ENCODE measurements at regions not wholly inside any gene's neighbourhood (a gene's known extent, or its start where the extent isn't known, plus 50 kb on each side); places are given as distances from the start of the nearest gene placed in this dataset.
"Not testable (repeated sequence)": the region's sequence is repeated elsewhere in the genome, so short reads cannot be mapped to it uniquely, and the experiment has no call there.

- TF ChIP-seq, protein P1, sequence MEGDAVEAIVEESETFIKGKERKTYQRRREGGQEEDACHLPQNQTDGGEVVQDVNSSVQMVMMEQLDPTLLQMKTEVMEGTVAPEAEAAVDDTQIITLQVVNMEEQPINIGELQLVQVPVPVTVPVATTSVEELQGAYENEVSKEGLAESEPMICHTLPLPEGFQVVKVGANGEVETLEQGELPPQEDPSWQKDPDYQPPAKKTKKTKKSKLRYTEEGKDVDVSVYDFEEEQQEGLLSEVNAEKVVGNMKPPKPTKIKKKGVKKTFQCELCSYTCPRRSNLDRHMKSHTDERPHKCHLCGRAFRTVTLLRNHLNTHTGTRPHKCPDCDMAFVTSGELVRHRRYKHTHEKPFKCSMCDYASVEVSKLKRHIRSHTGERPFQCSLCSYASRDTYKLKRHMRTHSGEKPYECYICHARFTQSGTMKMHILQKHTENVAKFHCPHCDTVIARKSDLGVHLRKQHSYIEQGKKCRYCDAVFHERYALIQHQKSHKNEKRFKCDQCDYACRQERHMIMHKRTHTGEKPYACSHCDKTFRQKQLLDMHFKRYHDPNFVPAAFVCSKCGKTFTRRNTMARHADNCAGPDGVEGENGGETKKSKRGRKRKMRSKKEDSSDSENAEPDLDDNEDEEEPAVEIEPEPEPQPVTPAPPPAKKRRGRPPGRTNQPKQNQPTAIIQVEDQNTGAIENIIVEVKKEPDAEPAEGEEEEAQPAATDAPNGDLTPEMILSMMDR (IDR thresholded peaks at IDR 0.05; ENCODE audit: insufficient read depth, low read length) = not testable (repeated sequence)
- TF ChIP-seq GABPA (IDR thresholded peaks at IDR 0.05; ENCODE audit: low read depth); POLR2AphosphoS5 (IDR thresholded peaks at IDR 0.05; ENCODE audit: low read depth); REST (IDR thresholded peaks at IDR 0.05; ENCODE audit: insufficient replicate concordance, low read depth): not testable (repeated sequence)
Observed at GRCh38 chr5:34128890-34129289, 85.9 kb upstream of the C1QTNF3 start.

All from HL-60 (cell line).